Kidney (tissue), 13 donors: ENCODE measurements at regions not wholly inside any gene's neighbourhood (a gene's known extent, or its start where the extent isn't known, plus 50 kb on each side); places are given as distances from the start of the nearest gene placed in this dataset.
"Not testable (repeated sequence)": the region's sequence is repeated elsewhere in the genome, so short reads cannot be mapped to it uniquely, and the experiment has no call there.

Source experiments
- DNase-seq, 5 donors: peaks; one replicate each; pipeline ENCODE4 v3.0.0-alpha.2; 2013 to 2020
- FAIRE-seq: peaks from 2 replicates; lab custom pipeline; 2012; peaks lifted over from hg19 to GRCh38; lab: Jason Lieb, UNC
- H3K27ac ChIP-seq, 2 donors: one replicate each; pipeline ENCODE4 v1.7.0; 2013; ENCODE audit warnings: low read depth in 2 of 2, low read length in 2 of 2, inconsistent platforms in 1 of 2
- H3K27me3 ChIP-seq: one replicate; pipeline ENCODE4 v1.7.1; 2013; ENCODE audit warnings: low read length, inconsistent platforms; ENCODE audit not compliant: control insufficient read depth, insufficient read depth
- H3K36me3 ChIP-seq, 3 donors: one replicate each; pipeline versions ENCODE4 v1.7.0 to v1.7.1; 2013; ENCODE audit warnings: low read length in 3 of 3, control low read depth in 1 of 3, inconsistent platforms in 1 of 3; ENCODE audit not compliant: insufficient read depth in 3 of 3, control insufficient read depth in 2 of 3
- H3K4me1 ChIP-seq, 3 donors: one replicate each; pipeline versions ENCODE4 v1.7.0 to v1.7.1; 2013; ENCODE audit warnings: low read length in 3 of 3, inconsistent platforms in 1 of 3, low read depth in 1 of 3; ENCODE audit not compliant: control insufficient read depth in 2 of 3, insufficient read depth in 2 of 3
- H3K4me3 ChIP-seq, 3 donors: one replicate each; pipeline versions ENCODE4 v1.7.0 to v1.8.1; 2013; ENCODE audit warnings: low read length in 3 of 3, control low read depth in 1 of 3, inconsistent platforms in 1 of 3
- H3K9ac ChIP-seq, 3 donors: one replicate each; pipeline versions ENCODE4 v1.7.0 to v1.7.1; 2013; ENCODE audit warnings: low read length in 3 of 3, control low read depth in 1 of 3, inconsistent platforms in 1 of 3
- H3K9me3 ChIP-seq, 3 donors: one replicate each; pipeline versions ENCODE4 v1.7.0 to v1.7.1; 2013; ENCODE audit warnings: low read length in 3 of 3, control low read depth in 1 of 3, inconsistent platforms in 1 of 3; ENCODE audit not compliant: control insufficient read depth in 2 of 3, insufficient read depth in 1 of 3
- intact Hi-C: fragments of 100-400 bp; cut with DNase I; formaldehyde crosslinking; loops from one replicate; pipeline ENCODE4 v1.11.1; 2022
- TF ChIP-seq, protein P1 (sequence below): IDR thresholded peaks from 3 replicates; pipeline ENCODE4 v1.5.1; 2012; ENCODE audit warnings: mild to moderate bottlenecking, moderate library complexity, borderline replicate concordance; ENCODE audit not compliant: insufficient read depth; ENCODE audit errors: extremely low read depth
- donor health status: control.
- donor health status: control.
- donor health status: control.
- donor health status: control.
- donor health status: control.
- donor health status: DM: yes; HTN: yes; CAD: no.
- donor health status: Normal renal cell carcinoma (clear cell type).

DNA sequence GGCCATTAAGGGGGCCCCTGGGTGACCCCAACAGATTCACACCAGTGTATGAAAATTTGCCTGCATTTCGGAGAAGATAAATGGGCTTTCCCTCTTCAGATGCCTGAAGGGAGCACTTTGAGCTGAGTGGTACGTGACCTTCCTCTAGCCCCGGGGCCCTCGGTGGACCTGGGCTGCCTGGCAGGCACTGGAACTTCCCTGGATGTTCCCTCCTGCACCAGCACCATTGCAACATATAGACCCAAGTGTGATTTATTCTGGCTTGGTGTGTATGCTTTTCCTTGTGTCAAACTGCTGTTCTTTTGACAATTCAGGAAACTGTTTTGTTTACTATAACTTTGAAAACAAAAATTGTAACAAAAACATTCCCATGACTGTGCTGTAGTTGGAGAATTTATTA is 93.8 kb downstream of the TNFRSF13B start:
- H3K4me3 ChIP-seq: no peak overlapping the region
- H3K9me3 ChIP-seq: no peaks in the 10 kb centered on the region
- DNase-seq (no peak), FAIRE-seq (no peak)
- H3K27ac ChIP-seq: no peak overlapping the region
- H3K4me1 ChIP-seq: peaks cover 0 to 4% (median 4%) of the 10 kb centered on the region in 3 donors
- H3K27me3 ChIP-seq: no peaks in the 10 kb centered on the region
- H3K9ac ChIP-seq: no peak overlapping the region
- TF ChIP-seq, protein P1, sequence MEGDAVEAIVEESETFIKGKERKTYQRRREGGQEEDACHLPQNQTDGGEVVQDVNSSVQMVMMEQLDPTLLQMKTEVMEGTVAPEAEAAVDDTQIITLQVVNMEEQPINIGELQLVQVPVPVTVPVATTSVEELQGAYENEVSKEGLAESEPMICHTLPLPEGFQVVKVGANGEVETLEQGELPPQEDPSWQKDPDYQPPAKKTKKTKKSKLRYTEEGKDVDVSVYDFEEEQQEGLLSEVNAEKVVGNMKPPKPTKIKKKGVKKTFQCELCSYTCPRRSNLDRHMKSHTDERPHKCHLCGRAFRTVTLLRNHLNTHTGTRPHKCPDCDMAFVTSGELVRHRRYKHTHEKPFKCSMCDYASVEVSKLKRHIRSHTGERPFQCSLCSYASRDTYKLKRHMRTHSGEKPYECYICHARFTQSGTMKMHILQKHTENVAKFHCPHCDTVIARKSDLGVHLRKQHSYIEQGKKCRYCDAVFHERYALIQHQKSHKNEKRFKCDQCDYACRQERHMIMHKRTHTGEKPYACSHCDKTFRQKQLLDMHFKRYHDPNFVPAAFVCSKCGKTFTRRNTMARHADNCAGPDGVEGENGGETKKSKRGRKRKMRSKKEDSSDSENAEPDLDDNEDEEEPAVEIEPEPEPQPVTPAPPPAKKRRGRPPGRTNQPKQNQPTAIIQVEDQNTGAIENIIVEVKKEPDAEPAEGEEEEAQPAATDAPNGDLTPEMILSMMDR: no peak
- intact Hi-C loops: no loop called here
- H3K36me3 ChIP-seq: no peaks in the 10 kb centered on the region

DNA sequence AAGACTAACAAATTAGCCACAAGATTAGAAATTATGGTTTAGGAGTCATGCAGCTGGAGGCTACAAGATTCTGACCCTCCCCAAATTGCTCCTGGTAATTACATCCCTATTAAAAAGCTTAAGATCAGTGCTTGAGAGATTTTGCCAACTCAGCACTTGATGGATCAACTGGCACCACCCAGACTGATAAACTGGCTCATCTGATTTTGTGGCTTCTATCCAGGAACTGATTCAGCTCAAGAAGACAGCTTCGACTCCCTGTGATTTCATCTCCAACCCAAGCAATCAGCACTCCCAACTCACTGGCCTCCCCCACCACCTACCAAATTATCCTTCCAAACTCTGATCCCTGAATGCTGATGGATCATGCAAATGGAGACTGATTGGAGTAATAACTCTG is 94.8 kb downstream of the TNFRSF13B start:
- H3K9me3 ChIP-seq: no peaks in the 10 kb centered on the region
- no peak overlapping the region for H3K27ac ChIP-seq
- no peak overlapping the region for H3K9ac ChIP-seq
- no peak for DNase-seq
- H3K27me3 ChIP-seq: no peaks in the 10 kb centered on the region
- no peaks in the 10 kb centered on the region for H3K36me3 ChIP-seq
- TF ChIP-seq, protein P1: no peak
- intact Hi-C loops: no loop called here
- H3K4me1 ChIP-seq: peaks cover 0 to 4% (median 4%) of the 10 kb centered on the region in 3 donors
- no peak for FAIRE-seq
- H3K4me3 ChIP-seq: no peak overlapping the region

DNA sequence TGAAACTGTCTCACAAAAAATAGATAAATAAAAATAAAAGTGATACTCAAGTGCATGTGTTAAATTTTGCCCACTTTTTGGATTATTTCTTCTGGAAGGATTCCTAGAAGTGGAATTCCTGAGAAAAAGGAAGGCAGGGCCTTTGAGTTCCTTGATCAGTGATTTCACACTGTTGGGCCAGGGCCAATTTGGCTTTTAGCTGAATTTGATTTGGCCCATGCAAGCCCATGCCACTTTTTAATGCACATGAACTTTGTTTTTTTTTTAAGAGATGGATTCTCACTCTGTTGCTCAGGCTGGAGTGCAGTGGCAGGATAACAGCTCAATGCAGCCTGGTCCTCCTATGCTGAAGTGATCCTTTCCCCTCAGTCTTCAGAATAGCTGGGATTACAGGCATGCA is 96.3 kb downstream of the TNFRSF13B start:
- no peaks in the 10 kb centered on the region for H3K27me3 ChIP-seq
- no peak overlapping the region for H3K9ac ChIP-seq
- H3K36me3 ChIP-seq: no peaks in the 10 kb centered on the region
- H3K9me3 ChIP-seq: no peaks in the 10 kb centered on the region
- H3K27ac ChIP-seq: no peak overlapping the region
- TF ChIP-seq, protein P1: no peak
- DNase-seq (no peak), FAIRE-seq (no peak)
- no peak overlapping the region for H3K4me3 ChIP-seq
- H3K4me1 ChIP-seq: peaks cover 0 to 4% (median 4%) of the 10 kb centered on the region in 3 donors
- intact Hi-C loops: no loop called here

DNA sequence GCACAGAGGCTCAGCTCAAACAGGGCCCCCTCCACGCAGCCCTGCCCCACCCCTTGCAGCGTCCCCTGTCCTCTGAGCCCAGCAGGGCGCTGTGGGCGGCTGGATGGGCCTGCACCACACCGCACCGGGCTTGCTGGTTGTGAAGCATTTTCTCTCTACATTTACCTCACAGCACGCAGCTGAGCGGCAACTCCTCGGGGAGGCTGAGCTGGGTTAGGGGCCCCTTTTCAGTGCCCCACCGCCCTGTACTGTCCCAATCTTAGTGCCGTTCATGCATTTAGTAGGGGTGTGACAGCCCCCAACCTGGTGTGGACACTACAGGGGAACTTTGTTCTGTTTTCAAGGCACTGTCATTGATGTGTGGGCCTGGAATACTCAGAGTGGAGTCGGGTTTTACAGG is 97.7 kb downstream of the TNFRSF13B start:
- intact Hi-C loops, H3K27ac ChIP-seq, FAIRE-seq, H3K9me3 ChIP-seq, H3K4me1 ChIP-seq, H3K27me3 ChIP-seq, H3K4me3 ChIP-seq, H3K36me3 ChIP-seq, DNase-seq, H3K9ac ChIP-seq: not testable (repeated sequence)
